GM12892 (cell line): ENCODE measurements at regions not wholly inside any gene's neighbourhood (a gene's known extent, or its start where the extent isn't known, plus 50 kb on each side); places are given as distances from the start of the nearest gene placed in this dataset.

Experiments used
- POLR2A ChIP-seq: IDR thresholded peaks from 2 replicates; pipeline ENCODE4 v1.6.1; 2011; ENCODE audit warnings: low read depth, low read length, control low read depth
- POLR2AphosphoS5 ChIP-seq: IDR thresholded peaks from 2 replicates; pipeline ENCODE4 v1.6.1; 2011; ENCODE audit warnings: low read depth, low read length, control low read depth

DNA sequence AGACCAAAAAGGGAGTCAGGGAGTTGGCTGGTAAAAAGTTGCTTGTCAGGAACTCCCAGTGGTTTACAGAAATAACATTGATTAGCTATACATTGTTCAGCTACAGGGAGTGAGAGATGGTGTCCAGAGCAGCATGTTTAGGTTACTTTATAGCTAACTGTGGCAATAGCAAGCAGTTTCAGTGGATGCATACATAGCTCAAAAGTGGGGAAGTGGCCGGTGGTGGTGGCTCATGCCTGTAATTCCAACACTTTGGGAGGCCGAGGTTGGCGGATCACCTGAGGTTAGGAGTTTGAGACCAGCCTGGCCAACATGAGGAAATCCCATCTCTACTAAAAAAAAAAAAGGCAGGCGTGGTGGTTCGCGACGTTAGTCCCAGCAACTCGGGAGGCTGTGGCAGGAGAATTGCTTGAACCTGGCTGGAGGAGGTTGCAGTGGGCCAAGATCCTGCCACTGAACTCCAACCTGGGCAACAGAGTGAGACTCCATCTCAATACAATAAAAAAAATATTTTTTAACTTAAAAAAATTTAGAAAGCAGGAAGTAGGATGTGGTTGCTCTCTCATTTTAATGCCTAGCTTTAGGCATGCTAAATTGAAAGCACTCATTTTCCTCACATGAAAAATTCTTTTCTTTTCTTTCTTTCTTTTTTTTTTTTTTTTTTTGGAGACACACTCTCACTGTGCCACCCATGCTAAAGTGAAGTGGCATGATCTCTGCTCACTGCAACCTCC, 109.7 kb downstream of the PPIAL4G start:
- TF ChIP-seq POLR2AphosphoS5 (no peak), POLR2A (no peak)
